GM08714 (cell line): ENCODE measurements at regions not wholly inside any gene's neighbourhood (a gene's known extent, or its start where the extent isn't known, plus 50 kb on each side); places are given as distances from the start of the nearest gene placed in this dataset.

Experiments
- H3K4me3 ChIP-seq: fragments of 200-500 bp; sonication (Bioruptor generic); 2 replicates; pipeline ENCODE4 v1.5.1; 2014; ENCODE audit warnings: mild to moderate bottlenecking, low read length, inconsistent platforms
- ZNF274 ChIP-seq: IDR thresholded peaks from 2 replicates; pipeline ENCODE4 v1.6.1; 2012; ENCODE audit warnings: mild to moderate bottlenecking, low read depth, low read length

- no peak overlapping the region for H3K4me3 ChIP-seq
- TF ChIP-seq ZNF274, result no peak
Observed at GRCh38 chr12:90423965-90424364, 531.0 kb downstream of the CCER1 start.

GRCh38 chr12:90410962-90411361 is 544.0 kb downstream of the CCER1 start:
- H3K4me3 ChIP-seq, result no peak overlapping the region
- TF ChIP-seq ZNF274, result no peak

GRCh38 chr12:90407841-90408240 is 547.1 kb downstream of the CCER1 start:
- no peak overlapping the region for H3K4me3 ChIP-seq
- TF ChIP-seq ZNF274, result no peak

GRCh38 chr12:90404071-90404470 is 550.9 kb downstream of the CCER1 start:
- TF ChIP-seq ZNF274, result no peak
- no peak overlapping the region for H3K4me3 ChIP-seq

- no peak for TF ChIP-seq ZNF274
- no peak overlapping the region for H3K4me3 ChIP-seq
Observed at GRCh38 chr12:90401185-90401584, 553.8 kb downstream of the CCER1 start.

- TF ChIP-seq ZNF274, result no peak
- H3K4me3 ChIP-seq, result no peak overlapping the region
Observed at GRCh38 chr12:90399357-90399756, 555.6 kb downstream of the CCER1 start.

GRCh38 chr12:90398285-90398836 is 556.6 kb downstream of the CCER1 start:
- H3K4me3 ChIP-seq, result no peak overlapping the region
- no peak for TF ChIP-seq ZNF274

GRCh38 chr12:90396556-90396955 is 558.4 kb downstream of the CCER1 start:
- no peak overlapping the region for H3K4me3 ChIP-seq

GRCh38 chr12:90393652-90394051 is 561.3 kb downstream of the CCER1 start:
- H3K4me3 ChIP-seq, result no peak overlapping the region
- TF ChIP-seq ZNF274, result no peak

More at GRCh38 chr12:90396556-90396955, 558.4 kb downstream of the CCER1 start:
- no peak for TF ChIP-seq ZNF274

GRCh38 chr12:90393089-90393488 is 561.9 kb downstream of the CCER1 start:
- TF ChIP-seq ZNF274, result no peak

GRCh38 chr12:90390947-90391346 is 564.0 kb downstream of the CCER1 start:
- no peak for TF ChIP-seq ZNF274
- no peak overlapping the region for H3K4me3 ChIP-seq

More at GRCh38 chr12:90393089-90393488, 561.9 kb downstream of the CCER1 start:
- H3K4me3 ChIP-seq, result no peak overlapping the region

- H3K4me3 ChIP-seq, result no peak overlapping the region
- TF ChIP-seq ZNF274, result no peak
Observed at GRCh38 chr12:90368081-90368480, 586.9 kb downstream of the CCER1 start.

- H3K4me3 ChIP-seq, result no peak overlapping the region
- TF ChIP-seq ZNF274, result no peak
Observed at GRCh38 chr12:90366286-90366685, 588.7 kb downstream of the CCER1 start.

GRCh38 chr12:90360300-90360699 is 594.7 kb downstream of the CCER1 start:
- H3K4me3 ChIP-seq, result no peak overlapping the region
- TF ChIP-seq ZNF274, result no peak

GRCh38 chr12:90355711-90356355 is 599.1 kb downstream of the CCER1 start:
- TF ChIP-seq ZNF274, result no peak
- H3K4me3 ChIP-seq, result no peak overlapping the region

GRCh38 chr12:90343966-90344365 is 611.0 kb downstream of the CCER1 start:
- TF ChIP-seq ZNF274, result no peak

GRCh38 chr12:90342081-90342480 is 612.9 kb downstream of the CCER1 start:
- no peak overlapping the region for H3K4me3 ChIP-seq
- TF ChIP-seq ZNF274, result no peak

More at GRCh38 chr12:90343966-90344365, 611.0 kb downstream of the CCER1 start:
- H3K4me3 ChIP-seq, result no peak overlapping the region
